Esophagus muscularis mucosa (tissue), 3 donors: ENCODE measurements at regions not wholly inside any gene's neighbourhood (a gene's known extent, or its start where the extent isn't known, plus 50 kb on each side); places are given as distances from the start of the nearest gene placed in this dataset.

ENCODE experiments used
- CTCF ChIP-seq, 3 experiments: fragments of 200-600 bp in 2 of 3; fragments of 450-650 bp in 1 of 3; sonication (generic) in 2 of 3; IDR thresholded peaks; one replicate each; pipeline ENCODE4 v1.5.1; 2017 to 2019; ENCODE audit warnings: antibody characterized with exemption in 3 of 3, mild to moderate bottlenecking in 2 of 3, moderate library complexity in 1 of 3
- POLR2AphosphoS5 ChIP-seq, 2 donors: sonication (generic); formaldehyde crosslinking; IDR thresholded peaks; one replicate each; pipeline ENCODE4 v1.6.1; 2017; ENCODE audit warnings: antibody characterized with exemption in 2 of 2

GRCh38 chr2:160667811-160668210 lies 174.2 kb upstream of the RBMS1 start:
- TF ChIP-seq CTCF (IDR thresholded peaks at IDR 0.05) (no peak), POLR2AphosphoS5 (IDR thresholded peaks at IDR 0.05) (no peak)
